HEK293 (cell line): ENCODE measurements at regions not wholly inside any gene's neighbourhood (a gene's known extent, or its start where the extent isn't known, plus 50 kb on each side); places are given as distances from the start of the nearest gene placed in this dataset.

Experiments used
- ATF2 ChIP-seq: fragments of 450-650 bp; formaldehyde crosslinking; IDR thresholded peaks from 2 replicates; pipeline ENCODE4 v1.5.1; 2016; ENCODE audit warnings: missing biosample characterization, missing genetic modification characterization, low read depth
- BCL11A ChIP-seq: fragments of 450-650 bp; formaldehyde crosslinking; IDR thresholded peaks from 2 replicates; pipeline ENCODE4 v1.5.1; 2016; ENCODE audit warnings: low read depth, missing biosample characterization, missing genetic modification characterization
- FEZF1 ChIP-seq: fragments of 450-650 bp; formaldehyde crosslinking; IDR thresholded peaks from 2 replicates; pipeline ENCODE4 v1.5.1; 2016; ENCODE audit warnings: missing biosample characterization, missing genetic modification characterization
- GFI1B ChIP-seq: fragments of 450-650 bp; formaldehyde crosslinking; IDR thresholded peaks from 2 replicates; pipeline ENCODE4 v1.5.1; 2016; ENCODE audit warnings: missing biosample characterization, missing genetic modification characterization
- PRDM4 ChIP-seq: fragments of 450-650 bp; formaldehyde crosslinking; IDR thresholded peaks from 2 replicates; pipeline ENCODE4 v1.5.1; 2017; ENCODE audit warnings: missing biosample characterization, missing genetic modification characterization
- TCF7L2 ChIP-seq: IDR thresholded peaks from 2 replicates; pipeline ENCODE4 v1.6.1; 2011; ENCODE audit warnings: low read depth, mild to moderate bottlenecking, inconsistent platforms, low read length, moderate library complexity, borderline replicate concordance
- TRIM28 ChIP-seq: IDR thresholded peaks from 2 replicates; pipeline ENCODE4 v1.6.1; 2011; ENCODE audit warnings: low read length, control low read depth, borderline replicate concordance
- TSHZ1 ChIP-seq: fragments of 450-650 bp; formaldehyde crosslinking; IDR thresholded peaks from 2 replicates; pipeline ENCODE4 v1.5.1; 2016; ENCODE audit warnings: missing biosample characterization, missing genetic modification characterization, borderline replicate concordance
- WT1 ChIP-seq: fragments of 450-650 bp; formaldehyde crosslinking; IDR thresholded peaks from 2 replicates; pipeline ENCODE4 v1.5.1; 2016; ENCODE audit warnings: missing biosample characterization, missing genetic modification characterization
- ZNF132 ChIP-seq: fragments of 450-650 bp; formaldehyde crosslinking; IDR thresholded peaks from 2 replicates; pipeline ENCODE4 v1.5.1; 2017; ENCODE audit warnings: missing biosample characterization, missing genetic modification characterization, borderline replicate concordance
- ZNF148 ChIP-seq: fragments of 450-650 bp; formaldehyde crosslinking; IDR thresholded peaks from 2 replicates; pipeline ENCODE4 v1.5.0; 2017; ENCODE audit warnings: missing biosample characterization, missing genetic modification characterization, borderline replicate concordance
- ZNF175 ChIP-seq: fragments of 450-650 bp; formaldehyde crosslinking; IDR thresholded peaks from 2 replicates; pipeline ENCODE4 v1.5.1; 2016; ENCODE audit warnings: missing biosample characterization, missing genetic modification characterization
- ZNF19 ChIP-seq: fragments of 450-650 bp; formaldehyde crosslinking; IDR thresholded peaks from 2 replicates; pipeline ENCODE4; 2016; ENCODE audit warnings: missing biosample characterization, missing genetic modification characterization, low read depth
- ZNF211 ChIP-seq: fragments of 450-650 bp; formaldehyde crosslinking; IDR thresholded peaks from 2 replicates; pipeline ENCODE4 v1.5.1; 2016; ENCODE audit warnings: low read depth, missing biosample characterization, missing genetic modification characterization
- ZNF214 ChIP-seq: fragments of 450-650 bp; formaldehyde crosslinking; IDR thresholded peaks from 2 replicates; pipeline ENCODE4 v1.5.1; 2017; ENCODE audit warnings: missing biosample characterization, mild to moderate bottlenecking, missing genetic modification characterization, borderline replicate concordance
- ZNF341 ChIP-seq: fragments of 450-650 bp; formaldehyde crosslinking; IDR thresholded peaks from 2 replicates; pipeline ENCODE4; 2016; ENCODE audit warnings: low read depth, missing biosample characterization, missing genetic modification characterization
- ZNF354C ChIP-seq: fragments of 450-650 bp; formaldehyde crosslinking; IDR thresholded peaks from 2 replicates; pipeline ENCODE4 v1.5.1; 2016; ENCODE audit warnings: missing biosample characterization, missing genetic modification characterization, low read depth, borderline replicate concordance
- ZNF48 ChIP-seq: fragments of 450-650 bp; formaldehyde crosslinking; IDR thresholded peaks from 2 replicates; pipeline ENCODE4 v1.5.1; 2016; ENCODE audit warnings: missing biosample characterization, missing genetic modification characterization
- ZNF555 ChIP-seq: fragments of 450-650 bp; formaldehyde crosslinking; conservative IDR thresholded peaks from 2 replicates; pipeline ENCODE4 v1.5.1; 2017; ENCODE audit warnings: missing biosample characterization, mild to moderate bottlenecking, missing genetic modification characterization, inconsistent platforms
- ZNF585B ChIP-seq: fragments of 450-650 bp; formaldehyde crosslinking; IDR thresholded peaks from 2 replicates; pipeline ENCODE4 v1.5.1; 2016; ENCODE audit warnings: missing biosample characterization, missing genetic modification characterization
- ZNF596 ChIP-seq: fragments of 450-650 bp; IDR thresholded peaks from 2 replicates; pipeline ENCODE4 v1.5.0; 2018; ENCODE audit warnings: missing biosample characterization, mild to moderate bottlenecking, missing genetic modification characterization, moderate library complexity
- ZNF626 ChIP-seq: fragments of 450-650 bp; sonication (Bioruptor Pico); formaldehyde crosslinking; IDR thresholded peaks from 2 replicates; pipeline ENCODE4 v1.5.1; 2018; ENCODE audit warnings: missing biosample characterization, missing genetic modification characterization, inconsistent platforms
- ZNF654 ChIP-seq: fragments of 450-650 bp; formaldehyde crosslinking; IDR thresholded peaks from 2 replicates; pipeline ENCODE4 v1.5.1; 2016; ENCODE audit warnings: low read depth, missing biosample characterization, missing genetic modification characterization
- ZSCAN23 ChIP-seq: fragments of 450-650 bp; formaldehyde crosslinking; IDR thresholded peaks from 2 replicates; pipeline ENCODE4 v1.5.1; 2016; ENCODE audit warnings: missing biosample characterization, missing genetic modification characterization
- ZSCAN5A ChIP-seq: fragments of 450-650 bp; formaldehyde crosslinking; IDR thresholded peaks from 2 replicates; pipeline ENCODE4 v1.5.1; 2016; ENCODE audit warnings: missing biosample characterization, missing genetic modification characterization
- ZXDB ChIP-seq: fragments of 450-650 bp; formaldehyde crosslinking; IDR thresholded peaks from 2 replicates; pipeline ENCODE4 v1.5.1; 2016; ENCODE audit warnings: missing biosample characterization, missing genetic modification characterization

- TF ChIP-seq PRDM4 (tag by site-specific recombination) (0 out of 2 replicates have a peak, but pooled peaks have one; percentile 45), ZNF132 (tag by site-specific recombination) (no peak), BCL11A (no peak), ZNF48 (tag by site-specific recombination) (no peak), ZNF654 (no peak; the same call in 1 of the 2 replicates), FEZF1 (tag by site-specific recombination) (peak; percentile 79), ZNF19 (tag by site-specific recombination) (no peak), ZNF596 (tag by site-specific recombination) (no peak), ZNF555 (tag by site-specific recombination) (no peak), WT1 (tag by site-specific recombination) (no peak), ZNF341 (tag by site-specific recombination) (no peak), ZNF175 (tag by site-specific recombination) (no peak), ATF2 (tag by site-specific recombination) (no peak), ZNF626 (tag by site-specific recombination) (no peak), TRIM28 (peak; percentile 66; the same call in 1 of the 2 replicates), ZXDB (tag by site-specific recombination) (no peak), ZNF148 (tag by site-specific recombination) (no peak), ZSCAN23 (tag by site-specific recombination) (no peak), TCF7L2 (no peak), ZNF585B (tag by site-specific recombination) (no peak), GFI1B (no peak), ZNF354C (tag by site-specific recombination) (no peak), ZNF214 (tag by site-specific recombination) (no peak), TSHZ1 (tag by site-specific recombination) (no peak), ZSCAN5A (tag by site-specific recombination) (no peak), ZNF211 (tag by site-specific recombination) (no peak)
Observed at GRCh38 chr6:141552463-141552862, 580.3 kb upstream of the GJE1 start (continued).
